Hindlimb muscle (tissue), 1 donor: ENCODE measurements at regions not wholly inside any gene's neighbourhood (a gene's known extent, or its start where the extent isn't known, plus 50 kb on each side); places are given as distances from the start of the nearest gene placed in this dataset.
"Not testable (repeated sequence)": the region's sequence is repeated elsewhere in the genome, so short reads cannot be mapped to it uniquely, and the experiment has no call there.

ENCODE experiments used
- DNase-seq: peaks from one replicate; pipeline ENCODE4 v3.0.0-alpha.2; 2013

DNA sequence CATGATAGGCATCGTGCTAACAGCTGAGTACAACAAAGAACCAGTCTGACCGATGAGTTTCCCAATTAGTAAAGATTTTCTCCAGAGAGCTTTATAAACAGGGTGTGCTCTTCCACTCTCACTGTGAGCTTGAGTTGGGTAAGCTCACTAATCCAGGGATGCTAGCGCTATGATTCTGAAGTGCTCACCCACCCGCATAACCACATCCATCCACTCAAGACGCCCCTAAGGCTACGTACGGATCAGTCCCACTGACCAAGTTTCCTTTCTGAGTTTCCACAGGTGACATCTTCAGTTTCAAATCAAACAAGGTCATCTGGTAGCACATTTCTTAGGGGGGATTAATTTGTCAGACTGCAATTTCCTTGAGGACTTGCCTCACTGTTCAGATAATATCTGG, 141.1 kb upstream of the ABI3BP start:
- DNase-seq = no peak

- DNase-seq = no peak
Observed at GRCh38 chr3:101133652-101134051, 140.4 kb upstream of the ABI3BP start.

DNA sequence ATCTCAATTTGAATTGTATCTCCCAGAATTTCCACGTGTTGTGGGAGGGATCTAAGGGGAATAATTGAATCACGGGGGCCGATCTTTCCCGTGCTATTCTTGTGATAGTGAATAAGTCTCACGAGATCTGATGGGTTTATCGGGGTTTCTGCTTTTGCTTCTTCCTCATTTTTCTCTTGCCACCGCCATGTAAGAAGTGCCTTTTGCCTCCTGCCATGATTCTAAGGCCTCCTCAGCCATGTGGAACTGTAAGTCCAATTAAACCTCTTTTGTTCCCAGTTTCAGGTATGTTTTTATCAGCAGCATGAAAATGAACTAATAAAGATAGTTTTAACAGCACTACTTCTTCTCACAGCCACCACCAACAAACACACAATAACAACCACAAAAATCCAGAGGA, 140.0 kb upstream of the ABI3BP start:
- DNase-seq = not testable (repeated sequence)

GRCh38 chr3:101131767-101132166, 138.5 kb upstream of the ABI3BP start:
- no peak for DNase-seq

GRCh38 chr3:101128786-101129185, 135.6 kb upstream of the ABI3BP start:
- DNase-seq = no peak

DNA sequence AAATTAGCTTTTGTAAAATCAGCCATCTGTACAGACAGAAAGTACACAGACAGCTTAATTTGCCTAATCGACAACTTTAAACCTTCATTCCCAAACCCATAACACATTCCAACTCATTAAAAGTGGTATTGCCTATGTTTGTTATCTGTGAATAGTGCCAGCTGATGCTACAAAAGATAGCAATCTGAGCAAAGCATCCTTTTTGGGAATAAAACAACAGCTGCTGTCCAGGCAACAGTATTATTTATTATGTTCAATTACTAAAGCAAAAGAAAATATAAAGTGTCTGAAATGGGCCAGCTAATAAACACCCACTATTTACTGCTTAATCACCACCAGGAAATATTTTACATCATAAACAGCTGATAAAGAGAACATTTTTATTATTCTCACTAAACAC, 134.8 kb upstream of the ABI3BP start:
- no peak for DNase-seq

GRCh38 chr3:101124125-101124524, 130.9 kb upstream of the ABI3BP start:
- no peak for DNase-seq

- DNase-seq = no peak
Observed at GRCh38 chr3:101123081-101123480, 129.9 kb upstream of the ABI3BP start.

GRCh38 chr3:101122681-101123080, 129.5 kb upstream of the ABI3BP start:
- DNase-seq = no peak

DNA sequence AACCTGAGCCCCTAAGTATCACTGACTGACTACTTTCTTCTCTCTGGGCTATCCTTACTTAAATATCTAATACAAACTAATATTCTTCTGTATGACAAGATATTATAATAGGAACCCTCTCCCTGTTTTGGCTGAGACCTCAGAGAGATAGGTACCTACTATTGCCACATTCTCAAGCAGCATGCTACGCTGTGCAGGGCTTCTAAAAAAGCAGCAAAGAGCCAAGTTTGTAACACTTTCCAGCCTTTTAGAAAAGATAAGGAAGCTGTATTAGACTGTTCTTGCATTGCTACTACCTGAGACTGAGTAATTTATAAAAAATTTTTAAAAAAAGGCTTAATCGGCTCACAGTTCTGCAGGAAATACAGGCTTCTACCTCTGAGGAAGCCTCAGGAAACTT, 126.8 kb upstream of the ABI3BP start:
- DNase-seq = no peak

- no peak for DNase-seq
Observed at GRCh38 chr3:101119535-101119934, 126.3 kb upstream of the ABI3BP start.

GRCh38 chr3:101117980-101118379, 124.8 kb upstream of the ABI3BP start:
- no peak for DNase-seq

DNA sequence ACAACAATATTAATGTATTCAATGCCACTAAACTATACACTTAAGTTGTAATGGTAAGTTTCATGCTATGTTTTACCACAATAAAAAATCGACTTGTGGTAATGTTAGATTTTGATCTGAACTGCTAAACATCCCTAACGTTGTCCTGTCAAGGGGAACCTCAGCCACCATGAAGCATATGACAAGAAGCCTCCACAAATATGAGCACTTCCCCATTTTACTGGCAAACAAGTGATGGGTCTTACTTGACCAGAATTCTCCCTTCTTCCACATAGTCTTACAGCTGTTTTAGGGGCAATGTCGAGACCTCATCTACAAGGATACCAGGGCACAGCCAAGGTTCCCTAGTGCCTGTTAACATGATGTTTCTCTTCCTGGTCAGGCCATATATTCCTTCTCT, 124.2 kb upstream of the ABI3BP start:
- no peak for DNase-seq

- DNase-seq = not testable (repeated sequence)
Observed at GRCh38 chr3:101110295-101110694, 117.1 kb upstream of the ABI3BP start.

GRCh38 chr3:101104321-101104720, 111.1 kb upstream of the ABI3BP start:
- DNase-seq = no peak

DNA sequence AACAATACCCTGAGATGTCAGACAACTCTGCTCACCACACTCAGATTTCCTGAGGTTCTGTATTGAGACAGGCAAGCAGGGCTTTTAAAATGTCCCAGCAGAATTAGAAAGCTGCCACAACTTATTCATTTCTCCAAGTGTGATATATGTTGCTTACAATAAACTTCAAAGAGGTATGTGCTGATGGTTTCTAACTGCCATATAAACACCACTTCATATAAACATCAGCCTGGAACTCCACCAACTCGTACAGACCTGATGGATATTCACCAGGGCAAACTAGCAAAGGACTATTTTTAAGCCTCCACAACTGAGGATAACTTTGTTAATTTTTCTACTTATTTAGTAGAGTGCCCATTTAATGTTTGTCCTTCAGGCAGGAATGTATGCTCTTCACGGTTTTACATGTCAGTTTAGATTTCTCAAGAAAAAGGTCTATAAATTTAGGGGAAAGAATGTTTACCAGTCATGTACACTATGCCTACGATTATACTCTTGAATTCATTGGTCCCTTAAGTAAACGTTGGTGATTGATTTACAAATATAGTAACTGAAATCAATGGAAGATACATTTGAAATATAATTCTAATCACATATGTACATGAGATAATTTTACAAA, 109.6 kb upstream of the ABI3BP start:
- DNase-seq = no peak

DNA sequence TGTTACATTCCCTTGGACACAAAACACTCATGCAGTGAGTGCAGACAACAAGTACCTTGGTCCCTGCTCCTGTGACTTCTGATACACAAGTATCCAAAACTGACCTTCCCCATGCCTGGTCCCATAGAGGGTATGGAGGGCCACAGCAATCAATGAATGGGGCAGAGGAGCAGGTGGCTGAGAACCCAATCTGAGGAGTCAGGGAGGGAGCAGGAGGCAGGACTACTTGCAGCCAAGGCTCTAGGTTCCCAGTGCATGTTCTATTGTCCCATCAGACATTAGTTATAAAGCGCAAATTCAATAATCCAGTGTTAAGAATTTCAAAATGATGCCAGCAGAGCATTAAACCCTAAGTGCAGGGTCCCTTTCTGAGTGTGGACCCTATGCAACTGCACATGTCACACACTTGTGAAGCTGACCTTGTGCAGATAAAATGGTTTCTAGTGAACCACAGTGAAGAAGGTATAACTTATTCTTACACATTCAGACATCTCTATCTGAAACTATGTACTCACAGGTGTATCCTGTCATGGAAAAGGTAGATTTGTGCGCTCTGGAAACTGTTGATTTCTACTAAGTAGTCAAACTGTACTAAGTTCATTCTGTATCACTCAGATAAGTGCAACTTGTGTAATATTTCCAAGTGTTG, 107.3 kb upstream of the ABI3BP start:
- no peak for DNase-seq

- no peak for DNase-seq
Observed at GRCh38 chr3:101099791-101100190, 106.6 kb upstream of the ABI3BP start.

DNA sequence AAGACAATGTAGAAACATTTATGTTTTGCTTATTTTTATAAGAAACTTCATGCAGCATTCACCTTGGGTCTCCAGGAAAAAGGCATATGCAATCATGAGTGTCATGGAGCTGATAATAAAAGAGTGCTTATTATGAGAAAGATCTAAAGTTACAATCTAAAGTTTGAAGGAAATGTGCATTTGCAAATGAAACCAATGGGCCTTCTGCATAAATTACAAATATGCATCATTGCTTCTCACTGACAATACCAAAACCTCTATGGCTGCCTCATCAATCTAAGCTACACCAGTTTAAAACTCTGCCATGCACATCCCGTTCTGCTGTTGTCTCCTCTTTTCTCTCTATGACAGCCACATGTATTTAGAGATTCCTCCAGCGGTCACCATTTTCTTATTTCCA, 103.2 kb upstream of the ABI3BP start:
- DNase-seq = no peak

- peak; percentile 26 for DNase-seq
Observed at GRCh38 chr3:101095693-101096430, 102.6 kb upstream of the ABI3BP start.

DNA sequence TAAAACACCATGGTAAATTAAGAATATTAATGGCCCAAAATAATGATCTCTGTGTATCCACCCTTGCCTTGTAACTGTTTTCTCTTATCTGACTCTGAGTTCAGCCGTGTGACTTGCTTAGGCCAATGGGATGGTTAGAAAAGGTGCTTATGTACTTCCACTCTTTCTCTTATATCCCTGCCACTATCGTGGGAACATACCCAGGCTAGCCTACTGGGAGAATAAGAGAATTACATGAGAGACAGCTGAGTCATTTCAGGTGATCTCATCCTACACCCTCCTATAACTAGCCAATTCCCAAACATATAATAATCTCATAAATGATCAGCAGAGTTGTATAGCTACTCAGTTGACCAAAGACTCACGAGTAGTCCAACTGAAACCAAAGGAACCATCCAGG, 98.3 kb upstream of the ABI3BP start:
- no peak for DNase-seq

- no peak for DNase-seq
Observed at GRCh38 chr3:101085752-101086151, 92.5 kb upstream of the ABI3BP start.

DNA sequence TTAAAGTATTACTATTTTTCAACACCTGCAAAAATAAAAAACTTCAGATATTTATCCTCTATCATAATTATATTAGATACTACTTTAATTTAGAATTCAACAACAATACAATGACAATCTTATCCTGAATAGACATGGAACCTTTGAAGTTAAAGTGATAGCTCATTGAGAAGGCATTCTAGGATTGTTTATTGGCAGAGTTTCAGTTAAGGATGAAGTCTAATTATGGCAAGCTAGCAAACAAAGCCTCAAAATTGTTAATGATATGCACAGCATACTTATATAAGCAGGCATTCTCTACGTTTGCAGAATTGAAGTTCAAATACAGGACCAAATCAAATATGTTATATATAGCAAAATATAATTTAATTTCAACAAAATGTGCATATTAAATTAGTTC, 91.2 kb upstream of the ABI3BP start:
- no peak for DNase-seq

- no peak for DNase-seq
Observed at GRCh38 chr3:101081999-101082398, 88.8 kb upstream of the ABI3BP start.
